Mammary epithelial cell (primary cell): ENCODE measurements at regions not wholly inside any gene's neighbourhood (a gene's known extent, or its start where the extent isn't known, plus 50 kb on each side); places are given as distances from the start of the nearest gene placed in this dataset.

ENCODE experiments used
- CTCF ChIP-seq, 2 donors: IDR thresholded peaks in 1 of 2; conservative IDR thresholded peaks in 1 of 2; 2 replicates each; pipeline ENCODE4 v1.5.1; 2011 to 2012; ENCODE audit warnings: inconsistent platforms in 2 of 2, low read length in 2 of 2, mild to moderate bottlenecking in 2 of 2, control low read depth in 1 of 2, low read depth in 1 of 2; ENCODE audit not compliant: insufficient read depth in 1 of 2; ENCODE audit errors: extremely low read depth in 1 of 2
- EZH2 ChIP-seq: IDR thresholded peaks from 2 replicates; pipeline ENCODE4 v1.6.1; 2012; ENCODE audit warnings: low read length, inconsistent platforms, borderline replicate concordance

DNA sequence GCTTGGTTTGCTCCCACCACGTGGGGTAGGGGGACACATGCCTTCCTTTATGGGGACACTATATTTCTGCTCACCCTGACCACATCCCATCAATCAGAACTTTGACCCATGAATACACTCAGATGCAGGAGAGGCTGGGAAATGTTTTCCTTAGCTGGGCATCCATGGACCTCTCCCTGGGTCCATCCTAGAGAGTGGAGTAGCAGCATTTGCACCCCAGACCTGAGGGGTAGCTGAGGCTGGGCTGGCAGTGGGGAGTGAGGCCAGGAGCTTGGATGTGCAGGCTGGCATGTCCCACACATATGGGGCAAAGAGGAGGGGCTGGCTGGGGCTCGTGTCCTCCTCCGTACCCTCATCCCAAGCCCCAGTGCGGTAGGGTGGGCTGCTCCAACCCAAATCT, 152.8 kb downstream of the TM9SF2 start:
- TF ChIP-seq CTCF (conservative IDR thresholded peaks at IDR 0.05 in 1 of 2, IDR thresholded peaks at IDR 0.05 in 1 of 2; ENCODE audit: extremely low read depth in 1 of 2, insufficient read depth in 1 of 2, low read depth in 1 of 2, low read length in 2 of 2): no peak
- TF ChIP-seq EZH2: no peak
